ENCODE measurements at regions not wholly inside any gene's neighbourhood (a gene's known extent, or its start where the extent isn't known, plus 50 kb on each side); places are given as distances from the start of the nearest gene placed in this dataset.

DNA sequence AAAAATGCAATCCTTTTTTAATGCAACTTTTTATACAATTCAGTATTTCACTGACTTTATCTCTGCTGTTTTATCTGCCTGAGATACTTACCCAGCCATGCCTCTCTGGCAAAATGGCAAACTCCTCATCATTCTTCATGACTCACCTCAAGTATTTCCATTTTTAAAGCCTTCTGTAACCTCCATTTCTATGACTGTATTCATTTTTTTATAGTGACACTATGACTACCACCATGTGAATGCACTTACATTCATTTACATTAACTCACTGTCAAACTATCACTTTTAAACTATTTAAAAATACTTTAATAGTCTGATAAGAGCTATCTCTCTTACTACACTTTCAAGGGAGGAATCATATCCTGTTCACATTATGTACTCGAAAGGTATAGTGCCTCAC lies 99.4 kb upstream of the SCN7A start:
- TF ChIP-seq POLR2A (IDR thresholded peaks at IDR 0.05; ENCODE audit: low read depth, low read length): no peak
- no peak for TF ChIP-seq CTCF (IDR thresholded peaks at IDR 0.05; ENCODE audit: extremely low read depth in 1 of 2, insufficient read depth in 1 of 2, low read depth in 1 of 2, low read length in 2 of 2)
- TF ChIP-seq EZH2 (IDR thresholded peaks at IDR 0.05; ENCODE audit: borderline replicate concordance, low read depth, low read length, severe bottlenecking): no peak
- no peak for TF ChIP-seq POLR2AphosphoS5 (IDR thresholded peaks at IDR 0.05; ENCODE audit: insufficient read depth, low read depth, low read length)
- TF ChIP-seq FOS (IDR thresholded peaks at IDR 0.05; ENCODE audit: borderline replicate concordance, insufficient read depth, low read length): peak; percentile 4
- no peak for TF ChIP-seq MYC (IDR thresholded peaks at IDR 0.05; ENCODE audit: low read depth, low read length)
- TF ChIP-seq JUN (IDR thresholded peaks at IDR 0.05; ENCODE audit: borderline replicate concordance, insufficient read depth, insufficient read length, low read depth): no peak
